MM.1S (cell line): ENCODE measurements at regions not wholly inside any gene's neighbourhood (a gene's known extent, or its start where the extent isn't known, plus 50 kb on each side); places are given as distances from the start of the nearest gene placed in this dataset.

Experiments used
- CTCF ChIP-seq: fragments of 300-600 bp; sonication (generic); IDR thresholded peaks from 2 replicates; pipeline ENCODE4 v1.5.1; 2016; ENCODE audit warnings: antibody characterized with exemption, low read length, mixed read lengths
- EZH2 ChIP-seq: fragments of 300-600 bp; sonication (generic); optimal IDR thresholded peaks from 2 replicates; pipeline ENCODE3; 2017; ENCODE audit warnings: low read depth, mild to moderate bottlenecking, antibody characterized with exemption, low read length, mixed read lengths
- EZH2phosphoT487 ChIP-seq: fragments of 300-600 bp; sonication (generic); IDR thresholded peaks from 2 replicates; pipeline ENCODE4 v1.6.1; 2018; ENCODE audit warnings: antibody characterized with exemption, low read length

DNA sequence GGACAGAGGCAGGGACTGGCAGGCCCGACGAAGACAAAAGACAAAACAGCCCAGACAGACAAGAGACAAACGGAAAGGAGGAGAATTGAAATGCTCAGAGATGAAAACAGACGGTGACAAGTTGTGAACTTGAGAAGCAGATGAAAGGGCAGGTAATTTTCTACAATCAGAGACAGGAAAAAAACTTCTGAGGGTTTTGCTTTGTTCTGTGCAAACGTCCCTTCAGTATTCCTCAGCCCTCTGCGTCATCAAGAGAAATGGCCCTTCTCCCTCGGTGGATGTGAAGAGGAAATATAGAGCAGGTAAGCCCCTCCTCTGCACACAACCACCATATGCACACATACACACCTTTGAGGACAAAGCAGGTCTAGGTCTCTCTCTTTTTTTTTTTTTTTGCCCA, 206.6 kb downstream of the UACA start:
- no peak for TF ChIP-seq CTCF
- TF ChIP-seq EZH2: no peak
- no peak for TF ChIP-seq EZH2phosphoT487
